DOHH2 (cell line): ENCODE measurements at regions not wholly inside any gene's neighbourhood (a gene's known extent, or its start where the extent isn't known, plus 50 kb on each side); places are given as distances from the start of the nearest gene placed in this dataset.

ENCODE experiments used
- H3F3A ChIP-seq: fragments of 200-600 bp; sonication (generic), shearing (Covaris generic); 2 replicates; pipeline ENCODE4 v1.6.0; 2016; ENCODE audit warnings: antibody characterized with exemption, mild to moderate bottlenecking; ENCODE audit not compliant: control insufficient read depth, insufficient read depth
- H3K27ac ChIP-seq: fragments of 200-600 bp; sonication (generic); 2 replicates; pipeline ENCODE4 v1.5.1; 2014; ENCODE audit warnings: low read depth, mild to moderate bottlenecking, low read length, moderate library complexity
- H3K27me3 ChIP-seq: fragments of 200-600 bp; sonication (generic); 2 replicates; pipeline ENCODE4 v1.6.1; 2014; ENCODE audit warnings: mild to moderate bottlenecking, low read length, mixed read lengths; ENCODE audit not compliant: control insufficient read depth
- H3K36me3 ChIP-seq: fragments of 200-600 bp; sonication (generic); 2 replicates; pipeline ENCODE4 v1.6.1; 2014; ENCODE audit warnings: mild to moderate bottlenecking, low read length, moderate library complexity, mixed read lengths; ENCODE audit not compliant: control insufficient read depth
- H3K4me1 ChIP-seq: fragments of 200-600 bp; sonication (generic); 2 replicates; pipeline ENCODE4 v1.6.1; 2014; ENCODE audit warnings: mild to moderate bottlenecking, low read length, mixed read lengths; ENCODE audit not compliant: control insufficient read depth
- H3K4me2 ChIP-seq: fragments of 200-600 bp; sonication (generic); 2 replicates; pipeline ENCODE4 v1.6.0; 2014; ENCODE audit warnings: mild to moderate bottlenecking, low read length, moderate library complexity
- H3K4me3 ChIP-seq: fragments of 200-600 bp; sonication (generic); 2 replicates; pipeline ENCODE4 v1.5.1; 2014; ENCODE audit warnings: mild to moderate bottlenecking, low read length, mixed read lengths
- H3K79me2 ChIP-seq: fragments of 200-600 bp; sonication (generic); 2 replicates; pipeline ENCODE4 v1.6.1; 2014; ENCODE audit warnings: mild to moderate bottlenecking, low read length, mixed read lengths; ENCODE audit not compliant: control insufficient read depth
- H3K9me2 ChIP-seq: fragments of 200-600 bp; sonication (generic); replicated peaks from 2 replicates; pipeline ENCODE4 v1.6.1; 2014; ENCODE audit warnings: mild to moderate bottlenecking, low read length, mixed read lengths; ENCODE audit not compliant: control insufficient read depth
- H3K9me3 ChIP-seq: fragments of 200-600 bp; sonication (generic); 2 replicates; pipeline ENCODE4 v1.6.1; 2014; ENCODE audit warnings: antibody characterized with exemption, low read length, mixed read lengths; ENCODE audit not compliant: control insufficient read depth, insufficient read depth
- H4K20me1 ChIP-seq: fragments of 200-600 bp; sonication (generic); 2 replicates; pipeline ENCODE4 v1.6.0; 2014; ENCODE audit warnings: low read depth, mild to moderate bottlenecking, antibody characterized with exemption, low read length, moderate library complexity; ENCODE audit not compliant: control insufficient read depth, insufficient read depth
- CTCF ChIP-seq: fragments of 200-600 bp; sonication (generic); IDR thresholded peaks from one replicate; pipeline ENCODE4 v1.5.1; 2014; ENCODE audit warnings: antibody characterized with exemption, mild to moderate bottlenecking, low read depth, low read length; ENCODE audit not compliant: poor library complexity, severe bottlenecking
- EZH2phosphoT487 ChIP-seq: fragments of 200-600 bp; sonication (generic); IDR thresholded peaks from 2 replicates; pipeline ENCODE4 v1.6.1; 2017; ENCODE audit warnings: borderline replicate concordance, mild to moderate bottlenecking, antibody characterized with exemption, low read length, moderate library complexity, mixed read lengths

DNA sequence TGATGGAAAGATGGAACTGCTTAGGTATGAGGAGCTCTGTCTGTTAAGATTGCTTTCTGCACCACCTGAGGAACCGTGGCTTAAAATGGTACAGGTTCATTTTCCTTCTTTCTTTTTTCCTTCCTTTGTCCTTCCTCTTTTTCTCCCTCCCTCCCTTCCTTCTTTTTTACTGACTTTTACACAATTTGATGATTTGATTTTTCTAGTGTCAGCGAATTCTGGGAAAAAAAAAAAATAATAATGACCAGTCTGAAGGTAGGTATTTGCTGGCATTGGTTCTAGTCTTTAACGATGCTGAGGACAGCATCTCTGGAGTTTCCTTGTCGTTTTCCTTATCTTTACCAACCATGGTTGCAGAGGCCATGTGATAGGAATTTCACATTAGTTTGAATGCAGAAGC, 613.5 kb downstream of the EDEM1 start:
- no peak overlapping the region for H3K27ac ChIP-seq
- no peaks in the 10 kb centered on the region for H4K20me1 ChIP-seq
- H3K9me3 ChIP-seq: no peaks in the 10 kb centered on the region
- H3K9me2 ChIP-seq: no peaks in the 10 kb centered on the region
- H3K4me3 ChIP-seq: no peak overlapping the region
- TF ChIP-seq CTCF: no peak
- no peak for TF ChIP-seq EZH2phosphoT487
- H3F3A ChIP-seq: no peaks in the 10 kb centered on the region
- no peaks in the 10 kb centered on the region for H3K27me3 ChIP-seq
- H3K4me2 ChIP-seq: no peak overlapping the region
- no peaks in the 10 kb centered on the region for H3K79me2 ChIP-seq
- H3K4me1 ChIP-seq: no peaks in the 10 kb centered on the region
- H3K36me3 ChIP-seq: no peaks in the 10 kb centered on the region

GRCh38 chr3:5806192-5806591, 618.7 kb downstream of the EDEM1 start:
- Histone ChIP-seq H3K27ac (no peak overlapping the region), H3K9me3 (no peaks in the 10 kb centered on the region), H3K4me1 (no peaks in the 10 kb centered on the region), H3K9me2 (no peaks in the 10 kb centered on the region), H3K79me2 (no peaks in the 10 kb centered on the region), H3K27me3 (no peaks in the 10 kb centered on the region), H3F3A (no peaks in the 10 kb centered on the region), H3K4me2 (no peak overlapping the region), H3K4me3 (no peak overlapping the region), H3K36me3 (no peaks in the 10 kb centered on the region), H4K20me1 (no peaks in the 10 kb centered on the region)
- TF ChIP-seq CTCF (peak; percentile 33), EZH2phosphoT487 (no peak)

- Histone ChIP-seq H3K36me3 (no peaks in the 10 kb centered on the region), H4K20me1 (no peaks in the 10 kb centered on the region), H3K4me1 (no peaks in the 10 kb centered on the region), H3K27ac (no peak overlapping the region), H3K4me3 (no peak overlapping the region), H3K27me3 (no peaks in the 10 kb centered on the region), H3K79me2 (no peaks in the 10 kb centered on the region), H3F3A (no peaks in the 10 kb centered on the region), H3K9me2 (no peaks in the 10 kb centered on the region), H3K9me3 (no peaks in the 10 kb centered on the region), H3K4me2 (no peak overlapping the region)
- no peak for TF ChIP-seq EZH2phosphoT487
Observed at GRCh38 chr3:5809586-5810246, 622.2 kb downstream of the EDEM1 start.

- H3K4me1 ChIP-seq: no peaks in the 10 kb centered on the region
- H3K4me3 ChIP-seq: no peak overlapping the region
- no peaks in the 10 kb centered on the region for H4K20me1 ChIP-seq
- H3K36me3 ChIP-seq: no peaks in the 10 kb centered on the region
- no peaks in the 10 kb centered on the region for H3K9me2 ChIP-seq
- H3K27ac ChIP-seq: no peak overlapping the region
- no peaks in the 10 kb centered on the region for H3F3A ChIP-seq
- H3K9me3 ChIP-seq: no peaks in the 10 kb centered on the region
- H3K4me2 ChIP-seq: no peak overlapping the region
- H3K27me3 ChIP-seq: no peaks in the 10 kb centered on the region
- TF ChIP-seq CTCF (no peak), EZH2phosphoT487 (no peak)
- H3K79me2 ChIP-seq: no peaks in the 10 kb centered on the region
Observed at GRCh38 chr3:5811016-5811415, 623.5 kb downstream of the EDEM1 start.
